ENCODE measurements at regions not wholly inside any gene's neighbourhood (a gene's known extent, or its start where the extent isn't known, plus 50 kb on each side); places are given as distances from the start of the nearest gene placed in this dataset.
"Not testable (repeated sequence)": the region's sequence is repeated elsewhere in the genome, so short reads cannot be mapped to it uniquely, and the experiment has no call there.

GRCh38 chr6:119418084-119418483 is 68.5 kb upstream of the MAN1A1 start:
- H3K27me3 ChIP-seq (ENCODE audit: insufficient read depth, low read length); H3K9me3 ChIP-seq (ENCODE audit: insufficient read depth, low read depth, low read length); H3K4me3 ChIP-seq (ENCODE audit: low read length); H3K4me1 ChIP-seq (ENCODE audit: insufficient read depth, low read length); H3K36me3 ChIP-seq (ENCODE audit: insufficient read depth, low read length); H3K9ac ChIP-seq (ENCODE audit: low read depth, low read length); H3K27ac ChIP-seq (ENCODE audit: low read depth, low read length): not testable (repeated sequence)
- WGBS, result 80% methylated on average over 2 of the region's 2 CpGs

GRCh38 chr6:119407156-119407555 is 57.6 kb upstream of the MAN1A1 start:
- Histone ChIP-seq H3K4me1 (ENCODE audit: insufficient read depth, low read length) (no peaks in the 10 kb centered on the region), H3K9ac (ENCODE audit: low read depth, low read length) (no peak overlapping the region), H3K27me3 (ENCODE audit: insufficient read depth, low read length) (no peaks in the 10 kb centered on the region), H3K9me3 (ENCODE audit: insufficient read depth, low read depth, low read length) (no peaks in the 10 kb centered on the region), H3K4me3 (ENCODE audit: low read length) (no peak overlapping the region), H3K27ac (ENCODE audit: low read depth, low read length) (no peak overlapping the region), H3K36me3 (ENCODE audit: insufficient read depth, low read length) (no peaks in the 10 kb centered on the region)
- 88% methylated on average over 4 of the region's 4 CpGs for WGBS

GRCh38 chr6:119405114-119405513 is 55.6 kb upstream of the MAN1A1 start:
- 88% methylated on average over 2 of the region's 2 CpGs for WGBS
- not testable (repeated sequence) for H3K4me3 ChIP-seq (ENCODE audit: low read length); H3K9me3 ChIP-seq (ENCODE audit: insufficient read depth, low read depth, low read length); H3K4me1 ChIP-seq (ENCODE audit: insufficient read depth, low read length); H3K27ac ChIP-seq (ENCODE audit: low read depth, low read length); H3K27me3 ChIP-seq (ENCODE audit: insufficient read depth, low read length); H3K36me3 ChIP-seq (ENCODE audit: insufficient read depth, low read length); H3K9ac ChIP-seq (ENCODE audit: low read depth, low read length)
